Gastroesophageal sphincter (tissue), 4 donors: ENCODE measurements at regions not wholly inside any gene's neighbourhood (a gene's known extent, or its start where the extent isn't known, plus 50 kb on each side); places are given as distances from the start of the nearest gene placed in this dataset.

Experiments
- ATAC-seq: fragments of 150-250 bp; one replicate; pipeline ENCODE4 v1.9.1; 2016; ENCODE audit warnings: mild to moderate bottlenecking, moderate library complexity
- H3K27ac ChIP-seq, 4 donors: fragments of 200-600 bp; sonication (generic) in 3 of 4; 1 replicate in 3 of 4; 2 replicates in 1 of 4; pipeline ENCODE4 v1.5.1; 2016 to 2019
- H3K27me3 ChIP-seq: fragments of 200-600 bp; sonication (generic); one replicate; pipeline ENCODE4 v1.5.1; 2019
- H3K36me3 ChIP-seq, 2 donors: fragments of 200-600 bp; sonication (generic); one replicate each; pipeline ENCODE4 v1.5.1; 2019; ENCODE audit warnings: control low read depth in 1 of 2
- H3K4me1 ChIP-seq, 3 donors: fragments of 200-600 bp; sonication (generic); 1 replicate in 2 of 3; 2 replicates in 1 of 3; pipeline ENCODE4 v1.5.1; 2016 to 2019; ENCODE audit warnings: control low read depth in 2 of 3
- H3K4me3 ChIP-seq, 2 donors: fragments of 200-600 bp; sonication (generic); one replicate each; pipeline ENCODE4 v1.5.1; 2019; ENCODE audit warnings: mild to moderate bottlenecking in 1 of 2, moderate library complexity in 1 of 2
- H3K9me3 ChIP-seq, 3 donors: fragments of 200-600 bp; sonication (generic); one replicate each; pipeline ENCODE4 v1.5.1; 2017 to 2019; ENCODE audit warnings: control low read depth in 2 of 3
- CTCF ChIP-seq, 4 experiments: fragments of 200-600 bp in 2 of 4; fragments of 450-650 bp in 2 of 4; sonication (generic) in 1 of 4; IDR thresholded peaks; one replicate each; pipeline ENCODE4 v1.5.1; 2017 to 2019; ENCODE audit warnings: antibody characterized with exemption in 4 of 4, mild to moderate bottlenecking in 2 of 4, moderate library complexity in 2 of 4
- EP300 ChIP-seq: sonication (generic); formaldehyde crosslinking; IDR thresholded peaks from one replicate; pipeline ENCODE4 v1.6.1; 2017; ENCODE audit warnings: antibody characterized with exemption, mild to moderate bottlenecking
- POLR2A ChIP-seq, 2 donors: fragments of 450-650 bp; IDR thresholded peaks; one replicate each; pipeline ENCODE4 v1.6.1; 2017; ENCODE audit warnings: antibody characterized with exemption in 2 of 2, mild to moderate bottlenecking in 2 of 2, moderate library complexity in 1 of 2
- POLR2AphosphoS5 ChIP-seq: sonication (generic); formaldehyde crosslinking; IDR thresholded peaks from one replicate; pipeline ENCODE4 v1.6.1; 2017; ENCODE audit warnings: antibody characterized with exemption
- WGBS, 2 donors: methylation state at CpG; one replicate each; pipeline ENCODE4 v1.1.5; 2018; ENCODE audit warnings: low coverage in 1 of 2; 5-methylcytosine and 5-hydroxymethylcytosine counted together

GRCh38 chr2:59732871-59733566, 820.4 kb downstream of the BCL11A start:
- no peaks in the 10 kb centered on the region for H3K9me3 ChIP-seq
- H3K36me3 ChIP-seq = no peaks in the 10 kb centered on the region
- H3K4me1 ChIP-seq = no peaks in the 10 kb centered on the region
- no peak for ATAC-seq
- H3K27ac ChIP-seq = no peak overlapping the region
- TF ChIP-seq CTCF (IDR thresholded peaks at IDR 0.05) (no peak), POLR2AphosphoS5 (no peak), EP300 (no peak), POLR2A (IDR thresholded peaks at IDR 0.05) (no peak)
- H3K27me3 ChIP-seq = no peaks in the 10 kb centered on the region
- WGBS, 2 donors = 77% methylated on average over 4 of the region's 15 CpGs; no CpG with 5 or more reads in 1 of the 2 donors
- H3K4me3 ChIP-seq = no peak overlapping the region

- TF ChIP-seq EP300 (no peak), POLR2AphosphoS5 (no peak), CTCF (IDR thresholded peaks at IDR 0.05) (no peak), POLR2A (IDR thresholded peaks at IDR 0.05) (no peak)
- no peaks in the 10 kb centered on the region for H3K27me3 ChIP-seq
- H3K4me1 ChIP-seq = no peaks in the 10 kb centered on the region
- no peak for ATAC-seq
- H3K9me3 ChIP-seq = no peaks in the 10 kb centered on the region
- H3K27ac ChIP-seq = no peak overlapping the region
- no peak overlapping the region for H3K4me3 ChIP-seq
- WGBS, 2 donors = 71 to 100% methylated on average over 2 of the region's 2 CpGs
- H3K36me3 ChIP-seq = no peaks in the 10 kb centered on the region
Observed at GRCh38 chr2:59727121-59727590, 826.3 kb downstream of the BCL11A start.

- Histone ChIP-seq H3K9me3 (no peaks in the 10 kb centered on the region), H3K4me3 (no peak overlapping the region), H3K27me3 (no peaks in the 10 kb centered on the region), H3K36me3 (no peaks in the 10 kb centered on the region), H3K27ac (no peak overlapping the region), H3K4me1 (no peaks in the 10 kb centered on the region)
- no peak for TF ChIP-seq CTCF (IDR thresholded peaks at IDR 0.05)
- TF ChIP-seq POLR2AphosphoS5 = no peak
- no peak for TF ChIP-seq POLR2A (IDR thresholded peaks at IDR 0.05)
- TF ChIP-seq EP300 = no peak
- no peak for ATAC-seq
- 63 to 71% methylated on average over 8 to 9 of the region's 9 CpGs for WGBS, 2 donors
Observed at GRCh38 chr2:59726228-59727120, 827.0 kb downstream of the BCL11A start.

GRCh38 chr2:59724746-59725145, 828.7 kb downstream of the BCL11A start:
- TF ChIP-seq POLR2AphosphoS5 (no peak), CTCF (IDR thresholded peaks at IDR 0.05) (no peak), EP300 (no peak), POLR2A (IDR thresholded peaks at IDR 0.05) (no peak)
- Histone ChIP-seq H3K36me3 (no peaks in the 10 kb centered on the region), H3K9me3 (no peaks in the 10 kb centered on the region), H3K4me3 (no peak overlapping the region), H3K27me3 (no peaks in the 10 kb centered on the region), H3K27ac (no peak overlapping the region), H3K4me1 (no peaks in the 10 kb centered on the region)
- no peak for ATAC-seq
- WGBS, 2 donors = 77 to 80% methylated on average over 2 to 3 of the region's 3 CpGs
